OCI-LY3 (cell line): ENCODE measurements at regions not wholly inside any gene's neighbourhood (a gene's known extent, or its start where the extent isn't known, plus 50 kb on each side); places are given as distances from the start of the nearest gene placed in this dataset.

Experiments
- H2AFZ ChIP-seq: fragments of 200-600, 300-600 bp; shearing (Covaris generic); 2 replicates; pipeline ENCODE4 v1.6.0; 2014; ENCODE audit warnings: antibody characterized with exemption, low read depth, low read length
- H3K27ac ChIP-seq: fragments of 200-600, 300-600 bp; sonication (generic); 2 replicates; pipeline ENCODE4 v1.5.1; 2014; ENCODE audit warnings: mild to moderate bottlenecking, low read length, moderate library complexity, mixed read lengths
- H3K27me3 ChIP-seq: fragments of 200-600, 300-600 bp; sonication (generic); 2 replicates; pipeline ENCODE4 v1.6.1; 2014; ENCODE audit warnings: low read depth, low read length, mixed read lengths
- H3K36me3 ChIP-seq: fragments of 200-600, 300-600 bp; sonication (generic); replicated peaks from 2 replicates; pipeline ENCODE3; 2014; ENCODE audit warnings: low read depth, low read length, mixed read lengths
- H3K4me1 ChIP-seq: fragments of 300-600, 200-600 bp; sonication (generic); 2 replicates; pipeline ENCODE4 v1.6.1; 2014; ENCODE audit warnings: low read length, mixed read lengths
- H3K4me2 ChIP-seq: fragments of 200-600, 300-600 bp; sonication (generic); 2 replicates; pipeline ENCODE4 v1.6.1; 2014; ENCODE audit warnings: low read length, mixed read lengths
- H3K4me3 ChIP-seq: fragments of 300-600, 200-600 bp; sonication (generic); 2 replicates; pipeline ENCODE4 v1.5.1; 2014; ENCODE audit warnings: antibody characterized with exemption, mild to moderate bottlenecking, low read length, moderate library complexity
- H3K79me2 ChIP-seq: fragments of 300-600, 200-600 bp; shearing (Covaris generic); 2 replicates; pipeline ENCODE4 v1.6.1; 2014; ENCODE audit warnings: mild to moderate bottlenecking, low read length, mixed read lengths
- H3K9ac ChIP-seq: fragments of 300-600, 200-600 bp; shearing (Covaris generic); 2 replicates; pipeline ENCODE4 v1.6.0; 2014; ENCODE audit warnings: mild to moderate bottlenecking, low read length, moderate library complexity
- H3K9me3 ChIP-seq: fragments of 200-600, 300-600 bp; shearing (Covaris generic); 2 replicates; pipeline ENCODE4 v1.6.1; 2014; ENCODE audit warnings: low read length, mixed read lengths; ENCODE audit not compliant: insufficient read depth
- H4K20me1 ChIP-seq: fragments of 200-600, 300-600 bp; sonication (generic); 2 replicates; pipeline ENCODE4 v1.6.1; 2016; ENCODE audit warnings: low read length, mixed read lengths; ENCODE audit not compliant: insufficient read depth
- EZH2phosphoT487 ChIP-seq: fragments of 200-600 bp; shearing (Covaris generic); IDR thresholded peaks from 2 replicates; pipeline ENCODE4 v1.6.1; 2018; ENCODE audit warnings: antibody characterized with exemption, mixed run types, low read depth
- TF ChIP-seq, protein P1 (sequence below): fragments of 200-600, 300-600 bp; sonication (generic); IDR thresholded peaks from 2 replicates; pipeline ENCODE4 v1.5.1; 2014; ENCODE audit warnings: antibody characterized with exemption, low read length, low read depth

DNA sequence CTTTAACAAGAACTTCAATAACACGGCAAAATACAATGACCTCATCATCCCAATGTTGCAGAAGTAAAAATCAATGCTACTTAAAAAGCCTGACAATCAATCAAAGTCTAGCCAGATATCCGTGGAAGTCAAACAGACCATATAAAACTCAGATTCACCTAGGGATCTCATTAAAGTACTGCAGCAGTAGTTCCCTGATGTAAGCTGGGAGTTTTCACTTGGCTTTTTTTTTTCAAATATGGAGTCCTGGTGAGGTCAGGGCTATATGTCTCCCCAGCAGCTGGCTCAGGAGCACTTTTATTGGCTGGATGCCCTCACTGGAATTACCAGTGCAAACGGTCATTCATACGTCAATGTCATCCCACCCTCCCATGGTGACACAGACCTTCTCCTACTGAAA, 220.6 kb upstream of the SLC30A5 start:
- Histone ChIP-seq H3K9me3 (no peaks in the 10 kb centered on the region), H4K20me1 (no peaks in the 10 kb centered on the region), H2AFZ (no peak overlapping the region), H3K4me3 (no peak overlapping the region), H3K4me2 (no peak overlapping the region), H3K27ac (no peak overlapping the region), H3K36me3 (no peaks in the 10 kb centered on the region), H3K4me1 (no peaks in the 10 kb centered on the region), H3K27me3 (no peaks in the 10 kb centered on the region), H3K79me2 (no peaks in the 10 kb centered on the region), H3K9ac (no peak overlapping the region)
- TF ChIP-seq, protein P1, sequence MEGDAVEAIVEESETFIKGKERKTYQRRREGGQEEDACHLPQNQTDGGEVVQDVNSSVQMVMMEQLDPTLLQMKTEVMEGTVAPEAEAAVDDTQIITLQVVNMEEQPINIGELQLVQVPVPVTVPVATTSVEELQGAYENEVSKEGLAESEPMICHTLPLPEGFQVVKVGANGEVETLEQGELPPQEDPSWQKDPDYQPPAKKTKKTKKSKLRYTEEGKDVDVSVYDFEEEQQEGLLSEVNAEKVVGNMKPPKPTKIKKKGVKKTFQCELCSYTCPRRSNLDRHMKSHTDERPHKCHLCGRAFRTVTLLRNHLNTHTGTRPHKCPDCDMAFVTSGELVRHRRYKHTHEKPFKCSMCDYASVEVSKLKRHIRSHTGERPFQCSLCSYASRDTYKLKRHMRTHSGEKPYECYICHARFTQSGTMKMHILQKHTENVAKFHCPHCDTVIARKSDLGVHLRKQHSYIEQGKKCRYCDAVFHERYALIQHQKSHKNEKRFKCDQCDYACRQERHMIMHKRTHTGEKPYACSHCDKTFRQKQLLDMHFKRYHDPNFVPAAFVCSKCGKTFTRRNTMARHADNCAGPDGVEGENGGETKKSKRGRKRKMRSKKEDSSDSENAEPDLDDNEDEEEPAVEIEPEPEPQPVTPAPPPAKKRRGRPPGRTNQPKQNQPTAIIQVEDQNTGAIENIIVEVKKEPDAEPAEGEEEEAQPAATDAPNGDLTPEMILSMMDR, result no peak
- TF ChIP-seq EZH2phosphoT487, result no peak

GRCh38 chr5:68875351-68875750, 218.5 kb upstream of the SLC30A5 start:
- Histone ChIP-seq H3K4me2 (no peak overlapping the region), H2AFZ (no peak overlapping the region), H3K79me2 (no peaks in the 10 kb centered on the region), H3K27me3 (no peaks in the 10 kb centered on the region), H3K4me3 (no peak overlapping the region), H3K4me1 (no peaks in the 10 kb centered on the region), H3K27ac (no peak overlapping the region), H3K9ac (no peak overlapping the region), H3K9me3 (no peaks in the 10 kb centered on the region), H3K36me3 (no peaks in the 10 kb centered on the region), H4K20me1 (no peaks in the 10 kb centered on the region)
- TF ChIP-seq, protein P1, result no peak
- TF ChIP-seq EZH2phosphoT487, result no peak

GRCh38 chr5:68883436-68883835, 210.4 kb upstream of the SLC30A5 start:
- H3K27me3 ChIP-seq, result no peaks in the 10 kb centered on the region
- H3K79me2 ChIP-seq, result no peaks in the 10 kb centered on the region
- TF ChIP-seq, protein P1, result no peak
- TF ChIP-seq EZH2phosphoT487, result no peak
- H4K20me1 ChIP-seq, result no peaks in the 10 kb centered on the region
- H3K36me3 ChIP-seq, result no peaks in the 10 kb centered on the region
- no peak overlapping the region for H3K27ac ChIP-seq
- no peak overlapping the region for H2AFZ ChIP-seq
- no peaks in the 10 kb centered on the region for H3K9me3 ChIP-seq
- no peak overlapping the region for H3K4me2 ChIP-seq
- no peak overlapping the region for H3K4me3 ChIP-seq
- H3K9ac ChIP-seq, result no peak overlapping the region
- H3K4me1 ChIP-seq, result no peaks in the 10 kb centered on the region

GRCh38 chr5:68884144-68884754, 209.6 kb upstream of the SLC30A5 start:
- H3K79me2 ChIP-seq, result no peaks in the 10 kb centered on the region
- H3K4me1 ChIP-seq, result no peaks in the 10 kb centered on the region
- no peak overlapping the region for H3K4me3 ChIP-seq
- H3K4me2 ChIP-seq, result no peak overlapping the region
- no peak overlapping the region for H2AFZ ChIP-seq
- H3K9me3 ChIP-seq, result no peaks in the 10 kb centered on the region
- no peak overlapping the region for H3K27ac ChIP-seq
- H4K20me1 ChIP-seq, result no peaks in the 10 kb centered on the region
- H3K36me3 ChIP-seq, result no peaks in the 10 kb centered on the region
- no peak for TF ChIP-seq EZH2phosphoT487
- TF ChIP-seq, protein P1, result no peak
- H3K27me3 ChIP-seq, result no peaks in the 10 kb centered on the region
- no peak overlapping the region for H3K9ac ChIP-seq
